Testis (tissue), 2 donors: ENCODE measurements at regions not wholly inside any gene's neighbourhood (a gene's known extent, or its start where the extent isn't known, plus 50 kb on each side); places are given as distances from the start of the nearest gene placed in this dataset.
"Not testable (repeated sequence)": the region's sequence is repeated elsewhere in the genome, so short reads cannot be mapped to it uniquely, and the experiment has no call there.

Experiments used
- CTCF ChIP-seq, 3 experiments: fragments of 450-650 bp in 2 of 3; fragments of 200-600 bp in 1 of 3; sonication (generic) in 1 of 3; IDR thresholded peaks; one replicate each; pipeline ENCODE4 v1.5.1; 2016 to 2019; ENCODE audit warnings: antibody characterized with exemption in 3 of 3, mild to moderate bottlenecking in 2 of 3, moderate library complexity in 1 of 3
- POLR2A ChIP-seq: fragments of 450-650 bp; IDR thresholded peaks from one replicate; pipeline ENCODE4 v1.6.1; 2017; ENCODE audit warnings: antibody characterized with exemption, mild to moderate bottlenecking, moderate library complexity

- not testable (repeated sequence) for TF ChIP-seq CTCF (IDR thresholded peaks at IDR 0.05); POLR2A
Measured at GRCh38 chr2:87454421-87454820, 293.5 kb upstream of the PLGLB2 start.
